Common myeloid progenitor, CD34-positive (primary cell): ENCODE measurements at regions not wholly inside any gene's neighbourhood (a gene's known extent, or its start where the extent isn't known, plus 50 kb on each side); places are given as distances from the start of the nearest gene placed in this dataset.

Experiments used
- CTCF ChIA-PET: fragments of 350-600 bp; sonication (Branson Sonifier 250); formaldehyde crosslinking; loops from one replicate; lab custom pipeline; 2021; ENCODE audit warnings: antibody characterized with exemption; lab: Charles Lee
- POLR2A ChIA-PET: fragments of 350-600 bp; sonication (Branson Sonifier 250); formaldehyde crosslinking; loops from one replicate; lab custom pipeline; 2021; ENCODE audit warnings: antibody characterized with exemption; lab: Charles Lee
- DNase-seq, 3 donors: peaks; one replicate each; pipeline versions ENCODE4 v3.0.0 to v3.0.0-alpha.2; 2013
- H3K27ac ChIP-seq, 2 experiments: 1 replicate in 1 of 2; 2 replicates in 1 of 2; pipeline ENCODE4 v1.7.0; 2013; ENCODE audit warnings: inconsistent platforms in 2 of 2, low read length in 2 of 2, mild to moderate bottlenecking in 2 of 2, low read depth in 1 of 2, moderate library complexity in 1 of 2; ENCODE audit not compliant: severe bottlenecking in 2 of 2, insufficient read depth in 1 of 2, poor library complexity in 1 of 2
- H3K27me3 ChIP-seq, 5 experiments: replicated peaks in 2 of 5; 1 replicate in 3 of 5; 2 replicates in 2 of 5; pipeline versions ENCODE4 v1.6.1 to v1.7.0; 2013; ENCODE audit warnings: low read length in 4 of 5, mild to moderate bottlenecking in 2 of 5, moderate library complexity in 2 of 5, inconsistent platforms in 1 of 5; ENCODE audit not compliant: insufficient read depth in 5 of 5, control insufficient read depth in 4 of 5
- H3K36me3 ChIP-seq, 4 experiments: 1 replicate in 2 of 4; 2 replicates in 2 of 4; pipeline versions ENCODE4 v1.6.1 to v1.7.0; 2013; ENCODE audit warnings: low read length in 3 of 4, control low read depth in 1 of 4, mild to moderate bottlenecking in 1 of 4; ENCODE audit not compliant: control insufficient read depth in 4 of 4, insufficient read depth in 4 of 4
- H3K4me1 ChIP-seq, 4 experiments: 1 replicate in 3 of 4; 2 replicates in 1 of 4; pipeline versions ENCODE4 v1.6.1 to v1.7.1; 2013; ENCODE audit warnings: low read length in 3 of 4, mild to moderate bottlenecking in 3 of 4, control low read depth in 1 of 4, inconsistent platforms in 1 of 4, moderate library complexity in 1 of 4; ENCODE audit not compliant: control insufficient read depth in 4 of 4, insufficient read depth in 4 of 4; ENCODE audit errors: control extremely low read depth in 1 of 4
- H3K4me3 ChIP-seq, 7 experiments: 1 replicate in 4 of 7; 2 replicates in 3 of 7; pipeline versions ENCODE4 v1.5.1 to v1.7.0; 2013; ENCODE audit warnings: mild to moderate bottlenecking in 7 of 7, low read length in 6 of 7, moderate library complexity in 6 of 7, inconsistent platforms in 2 of 7, low read depth in 2 of 7, control low read depth in 1 of 7; ENCODE audit not compliant: insufficient read depth in 4 of 7, control insufficient read depth in 1 of 7; ENCODE audit errors: extremely low read depth in 1 of 7
- H3K9me3 ChIP-seq, 5 experiments: 1 replicate in 4 of 5; 2 replicates in 1 of 5; pipeline versions ENCODE4 v1.6.1 to v1.7.1; 2013; ENCODE audit warnings: low read length in 4 of 5, mild to moderate bottlenecking in 2 of 5, inconsistent platforms in 1 of 5, low read depth in 1 of 5, moderate library complexity in 1 of 5; ENCODE audit not compliant: control insufficient read depth in 4 of 5, insufficient read depth in 2 of 5; ENCODE audit errors: control extremely low read depth in 1 of 5
- WGBS: methylation state at CpG from one replicate; pipeline ENCODE4 v1.1.5; 2013; ENCODE audit not compliant: insufficient coverage; 5-methylcytosine and 5-hydroxymethylcytosine counted together

GRCh38 chr4:155616117-155616516 lies 50.5 kb upstream of the GUCY1A1 start:
- peaks cover 0 to 12% (median 5%) of the 10 kb centered on the region in 4 experiments for H3K4me1 ChIP-seq
- CTCF ChIA-PET: interaction anchor here (1.1 to 2.1 kb wide), 2 partner anchors 11 to 14 kb away, joined by 3 to 8 read pairs; no protein-coding TSS in a partner anchor
- no peak overlapping the region for H3K4me3 ChIP-seq
- POLR2A ChIA-PET: no interaction called here
- DNase-seq: no peak
- WGBS: no CpG with 5 or more reads among the region's 1 CpG
- H3K36me3 ChIP-seq: no peaks in the 10 kb centered on the region
- H3K27ac ChIP-seq: no peak overlapping the region
- H3K9me3 ChIP-seq: peaks cover 0 to 4% (median 0%) of the 10 kb centered on the region in 5 experiments
- no peaks in the 10 kb centered on the region for H3K27me3 ChIP-seq

GRCh38 chr4:155615081-155615887 lies 51.4 kb upstream of the GUCY1A1 start:
- ChIA-PET POLR2A (no interaction called here), CTCF (interaction anchor here (0.6 to 2.1 kb wide), 3 partner anchors 11 to 132 kb away, joined by 3 to 8 read pairs (median 3); no protein-coding TSS in a partner anchor)
- peak overlapping the region in 1 of 2 experiments; percentile 47 for H3K27ac ChIP-seq
- H3K4me3 ChIP-seq: peak overlapping the region in 4 of 7 experiments; percentile 3 to 68 (median 28)
- peak in 2 of 3 donors; percentile 28 to 46 for DNase-seq
- H3K27me3 ChIP-seq: no peaks in the 10 kb centered on the region
- no peaks in the 10 kb centered on the region for H3K36me3 ChIP-seq
- H3K4me1 ChIP-seq: peaks cover 0 to 12% (median 5%) of the 10 kb centered on the region in 4 experiments
- WGBS: 20% methylated on average over 2 of the region's 4 CpGs
- H3K9me3 ChIP-seq: peaks cover 0 to 4% (median 0%) of the 10 kb centered on the region in 5 experiments

- POLR2A ChIA-PET: no interaction called here
Observed at GRCh38 chr4:155614111-155614762, 52.4 kb upstream of the GUCY1A1 start.

GRCh38 chr4:155612074-155612473 lies 54.6 kb upstream of the GUCY1A1 start:
- POLR2A ChIA-PET: no interaction called here
- peaks cover 0 to 12% (median 5%) of the 10 kb centered on the region in 4 experiments for H3K4me1 ChIP-seq
- H3K27ac ChIP-seq: no peak overlapping the region
- H3K4me3 ChIP-seq: no peak overlapping the region
- H3K9me3 ChIP-seq: peaks cover 0 to 2% (median 0%) of the 10 kb centered on the region in 5 experiments
- no peaks in the 10 kb centered on the region for H3K36me3 ChIP-seq
- CTCF ChIA-PET: interaction anchor here (1.4 kb wide), 1 partner anchor 17 kb away, joined by 3 read pairs; no protein-coding TSS in a partner anchor
- H3K27me3 ChIP-seq: no peaks in the 10 kb centered on the region
- DNase-seq: no peak
- 100% methylated on average over 2 of the region's 2 CpGs for WGBS

More at GRCh38 chr4:155614111-155614762, 52.4 kb upstream of the GUCY1A1 start:
- Histone ChIP-seq H3K4me3 (no peak overlapping the region), H3K9me3 (peaks cover 0 to 4% (median 0%) of the 10 kb centered on the region in 5 experiments), H3K36me3 (no peaks in the 10 kb centered on the region), H3K27me3 (no peaks in the 10 kb centered on the region), H3K4me1 (peaks cover 0 to 12% (median 5%) of the 10 kb centered on the region in 4 experiments), H3K27ac (no peak overlapping the region)
- CTCF ChIA-PET: interaction anchor here (0.5 to 1.0 kb wide), 2 partner anchors 19 to 21 kb away, joined by 3 read pairs; no protein-coding TSS in a partner anchor
- no peak for DNase-seq
- WGBS: no CpG with 5 or more reads among the region's 1 CpG

DNA sequence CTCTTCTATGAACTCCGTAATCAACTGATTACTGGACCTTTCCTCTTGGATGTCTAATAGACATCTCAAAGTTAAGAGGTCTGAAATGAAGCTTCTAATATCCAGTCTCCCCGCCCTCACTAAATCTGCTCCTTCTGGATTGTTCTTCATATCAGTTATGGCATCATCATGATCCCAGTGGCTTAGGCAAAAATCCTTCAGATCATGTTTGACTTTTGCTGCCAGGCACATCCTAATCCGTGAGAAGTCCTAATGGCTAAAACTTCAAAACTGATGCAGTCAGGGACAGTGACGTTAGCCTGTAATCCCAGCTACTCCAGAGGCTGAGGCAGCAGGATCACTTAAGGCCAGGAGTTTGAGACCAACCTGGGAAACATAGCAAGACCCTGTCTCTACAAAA lies 55.1 kb upstream of the GUCY1A1 start:
- no peaks in the 10 kb centered on the region for H3K27me3 ChIP-seq
- H3K9me3 ChIP-seq: peaks cover 0 to 2% (median 0%) of the 10 kb centered on the region in 5 experiments
- peaks cover 0 to 12% (median 5%) of the 10 kb centered on the region in 4 experiments for H3K4me1 ChIP-seq
- no peak overlapping the region for H3K4me3 ChIP-seq
- CTCF ChIA-PET: interaction anchor here (1.4 kb wide), 1 partner anchor 18 kb away, joined by 3 read pairs; no protein-coding TSS in a partner anchor
- POLR2A ChIA-PET: no interaction called here
- H3K27ac ChIP-seq: no peak overlapping the region
- WGBS: 100% methylated on average over 3 of the region's 4 CpGs
- DNase-seq: no peak
- H3K36me3 ChIP-seq: no peaks in the 10 kb centered on the region

GRCh38 chr4:155610143-155610542 lies 56.5 kb upstream of the GUCY1A1 start:
- Histone ChIP-seq H3K4me3 (no peak overlapping the region), H3K9me3 (no peaks in the 10 kb centered on the region), H3K27me3 (no peaks in the 10 kb centered on the region), H3K4me1 (peaks cover 0 to 8% (median 2%) of the 10 kb centered on the region in 4 experiments), H3K36me3 (no peaks in the 10 kb centered on the region), H3K27ac (no peak overlapping the region)
- DNase-seq: no peak
- 100% methylated on average over 4 of the region's 5 CpGs for WGBS
- CTCF ChIA-PET: no interaction called here
- POLR2A ChIA-PET: no interaction called here
